CD8-positive, alpha-beta memory T cell (primary cell): ENCODE measurements at regions not wholly inside any gene's neighbourhood (a gene's known extent, or its start where the extent isn't known, plus 50 kb on each side); places are given as distances from the start of the nearest gene placed in this dataset.

ENCODE experiments used
- CTCF ChIA-PET: fragments of 350-600 bp; sonication (Branson Sonifier 250); formaldehyde crosslinking; loops from one replicate; lab custom pipeline; 2021; ENCODE audit warnings: antibody characterized with exemption; lab: Charles Lee
- POLR2A ChIA-PET: fragments of 350-600 bp; sonication (Branson Sonifier 250); formaldehyde crosslinking; loops from one replicate; lab custom pipeline; 2021; ENCODE audit warnings: antibody characterized with exemption; lab: Charles Lee
- DNase-seq, 5 donors: peaks; one replicate each; pipeline versions ENCODE4 v3.0.0 to v3.0.0-alpha.2; 2020 to 2022; ENCODE audit warnings: mixed read lengths in 1 of 5
- H3K27ac ChIP-seq: one replicate; pipeline ENCODE4 v1.7.0; 2013; ENCODE audit warnings: low read depth, mild to moderate bottlenecking, low read length, moderate library complexity
- H3K27me3 ChIP-seq: 2 replicates; pipeline ENCODE4 v1.7.0; 2013; ENCODE audit warnings: low read length, mild to moderate bottlenecking; ENCODE audit not compliant: insufficient read depth, poor library complexity, severe bottlenecking
- H3K36me3 ChIP-seq: 2 replicates; pipeline ENCODE4 v1.7.0; 2013; ENCODE audit warnings: mild to moderate bottlenecking, low read length, moderate library complexity; ENCODE audit not compliant: insufficient read depth
- H3K4me1 ChIP-seq: 2 replicates; pipeline ENCODE4 v1.7.0; 2013; ENCODE audit warnings: mild to moderate bottlenecking, low read length, moderate library complexity; ENCODE audit not compliant: insufficient read depth
- H3K4me3 ChIP-seq: 2 replicates; pipeline ENCODE4 v1.7.0; 2013; ENCODE audit warnings: mild to moderate bottlenecking, low read length
- H3K9me3 ChIP-seq: 2 replicates; pipeline ENCODE4 v1.7.0; 2013; ENCODE audit warnings: mild to moderate bottlenecking, low read length
- H3K27ac Mint-ChIP-seq, 8 donors: one replicate each; pipeline ENCODE4 v1.8.0; 2020 to 2021; ENCODE audit warnings: mixed read lengths in 8 of 8, mild to moderate bottlenecking in 6 of 8, inconsistent platforms in 3 of 8, moderate library complexity in 3 of 8
- H3K27me3 Mint-ChIP-seq, 2 donors: one replicate each; pipeline ENCODE4 v1.8.0; 2020 to 2021; ENCODE audit warnings: mixed read lengths in 2 of 2, mild to moderate bottlenecking in 1 of 2, moderate library complexity in 1 of 2
- H3K36me3 Mint-ChIP-seq, 3 donors: one replicate each; pipeline ENCODE4 v1.8.0; 2020 to 2021; ENCODE audit warnings: mixed read lengths in 3 of 3, inconsistent platforms in 1 of 3, mild to moderate bottlenecking in 1 of 3
- H3K4me1 Mint-ChIP-seq, 3 donors: one replicate each; pipeline ENCODE4 v1.8.0; 2020 to 2021; ENCODE audit warnings: mixed read lengths in 3 of 3, inconsistent platforms in 1 of 3, mild to moderate bottlenecking in 1 of 3
- H3K4me3 Mint-ChIP-seq, 7 donors: one replicate each; pipeline ENCODE4 v1.8.0; 2020 to 2021; ENCODE audit warnings: mixed read lengths in 7 of 7, mild to moderate bottlenecking in 6 of 7, moderate library complexity in 4 of 7, inconsistent platforms in 2 of 7
- H3K9me3 Mint-ChIP-seq, 5 donors: one replicate each; pipeline ENCODE4 v1.8.0; 2020 to 2022; ENCODE audit warnings: mixed read lengths in 5 of 5, mild to moderate bottlenecking in 3 of 5, moderate library complexity in 2 of 5, inconsistent platforms in 1 of 5

- H3K4me1 Mint-ChIP-seq = no peaks in the 10 kb centered on the region
- Histone ChIP-seq H3K27ac (no peak overlapping the region), H3K27me3 (peaks cover 5% of the 10 kb centered on the region), H3K9me3 (no peaks in the 10 kb centered on the region), H3K36me3 (no peaks in the 10 kb centered on the region), H3K4me3 (no peak overlapping the region), H3K4me1 (no peaks in the 10 kb centered on the region)
- CTCF ChIA-PET = no interaction called here
- peaks cover 0 to 5% (median 0%) of the 10 kb centered on the region in 3 donors for H3K36me3 Mint-ChIP-seq
- H3K4me3 Mint-ChIP-seq = no peak overlapping the region
- peaks cover 19 to 64% of the 10 kb centered on the region in 2 donors for H3K27me3 Mint-ChIP-seq
- H3K27ac Mint-ChIP-seq = no peak overlapping the region
- POLR2A ChIA-PET = no interaction called here
- H3K9me3 Mint-ChIP-seq = peaks cover 6 to 12% (median 7%) of the 10 kb centered on the region in 5 donors
- DNase-seq = no peak
Observed at GRCh38 chr2:238682536-238682935, 165.3 kb upstream of the TWIST2 start.

DNA sequence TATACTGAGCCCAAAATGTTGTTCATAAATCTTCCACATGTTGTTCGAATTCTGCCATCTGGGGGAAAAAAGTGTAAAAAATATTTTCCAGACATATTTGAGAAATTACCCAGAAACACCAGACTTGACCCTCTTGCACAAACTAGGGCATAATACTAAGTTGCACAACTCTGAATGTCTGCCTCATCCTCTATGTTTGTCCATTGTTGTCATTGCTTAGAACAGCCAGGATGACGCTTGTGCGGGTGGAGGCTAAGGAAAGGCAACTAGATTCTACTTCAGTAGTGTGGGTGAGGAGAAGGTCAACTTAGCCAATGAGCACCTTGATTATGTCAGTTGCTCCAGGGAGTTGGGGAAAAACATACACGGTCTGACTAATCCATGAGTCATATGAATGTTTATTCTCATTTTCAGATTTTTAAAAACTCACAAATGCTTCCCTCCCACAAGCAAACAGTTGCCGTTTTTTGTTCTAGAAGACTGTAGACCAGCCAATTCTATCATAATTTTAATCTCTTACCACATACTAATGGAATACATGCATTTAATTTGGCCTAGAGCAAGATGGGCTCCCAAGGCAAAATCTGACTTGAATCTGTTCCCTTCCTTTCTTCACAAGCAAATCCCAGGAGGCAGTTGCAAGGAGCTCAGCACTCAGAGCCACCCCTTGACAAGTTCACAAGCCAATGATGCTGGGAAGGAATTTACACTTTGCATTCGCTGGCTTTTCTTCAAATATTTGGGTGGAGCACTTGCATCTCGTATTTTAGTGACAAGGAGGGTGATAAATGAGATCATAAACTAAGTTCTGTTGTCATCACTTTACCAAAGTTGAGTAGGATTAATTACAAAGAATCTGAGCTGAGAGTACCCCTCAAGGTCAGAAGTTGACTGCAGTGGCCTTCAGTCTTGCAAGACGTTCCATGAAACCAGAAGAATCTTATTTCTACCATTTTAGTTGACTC, 163.2 kb upstream of the TWIST2 start:
- Mint-ChIP-seq H3K9me3 (no peaks in the 10 kb centered on the region), H3K4me1 (no peaks in the 10 kb centered on the region), H3K27me3 (peaks cover 13 to 61% of the 10 kb centered on the region in 2 donors), H3K4me3 (no peak overlapping the region), H3K27ac (no peak overlapping the region), H3K36me3 (no peaks in the 10 kb centered on the region)
- no peak for DNase-seq
- ChIA-PET CTCF (no interaction called here), POLR2A (no interaction called here)
- H3K27ac ChIP-seq = no peak overlapping the region
- H3K27me3 ChIP-seq = peaks cover 5% of the 10 kb centered on the region
- H3K9me3 ChIP-seq = no peaks in the 10 kb centered on the region
- H3K4me3 ChIP-seq = no peak overlapping the region
- H3K36me3 ChIP-seq = no peaks in the 10 kb centered on the region
- no peaks in the 10 kb centered on the region for H3K4me1 ChIP-seq

- ChIA-PET CTCF (no interaction called here), POLR2A (no interaction called here)
- Histone ChIP-seq H3K9me3 (no peaks in the 10 kb centered on the region), H3K4me1 (no peaks in the 10 kb centered on the region), H3K36me3 (no peaks in the 10 kb centered on the region), H3K4me3 (no peak overlapping the region), H3K27me3 (peaks cover 5% of the 10 kb centered on the region), H3K27ac (no peak overlapping the region)
- no peak for DNase-seq
- H3K27ac Mint-ChIP-seq = no peak overlapping the region
- H3K4me1 Mint-ChIP-seq = no peaks in the 10 kb centered on the region
- H3K27me3 Mint-ChIP-seq = peaks cover 16 to 61% of the 10 kb centered on the region in 2 donors
- H3K9me3 Mint-ChIP-seq = no peaks in the 10 kb centered on the region
- H3K36me3 Mint-ChIP-seq = no peaks in the 10 kb centered on the region
- H3K4me3 Mint-ChIP-seq = no peak overlapping the region
Observed at GRCh38 chr2:238685327-238685709, 162.6 kb upstream of the TWIST2 start.

DNA sequence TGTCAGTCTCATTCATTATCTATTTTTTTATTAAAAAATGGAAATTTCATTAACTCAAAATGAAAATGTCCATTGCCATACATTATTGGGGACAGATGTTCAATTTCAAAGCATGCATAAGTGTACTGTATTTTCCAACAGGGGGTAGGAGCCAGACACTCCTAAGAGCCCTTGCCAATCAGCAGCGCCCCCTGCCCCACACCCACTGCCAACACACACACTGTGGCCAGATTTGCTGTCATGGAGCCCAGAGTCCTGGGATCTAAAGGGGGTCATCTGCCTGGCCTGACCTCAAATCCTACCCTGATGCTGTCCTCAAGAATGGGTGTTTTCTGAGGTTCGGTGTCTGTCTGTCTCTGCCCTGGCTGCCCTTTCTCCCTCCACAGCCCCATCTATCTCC, 162.2 kb upstream of the TWIST2 start:
- DNase-seq = no peak
- CTCF ChIA-PET = no interaction called here
- Histone ChIP-seq H3K9me3 (no peaks in the 10 kb centered on the region), H3K27ac (no peak overlapping the region), H3K27me3 (peaks cover 5% of the 10 kb centered on the region), H3K36me3 (no peaks in the 10 kb centered on the region), H3K4me3 (no peak overlapping the region), H3K4me1 (no peaks in the 10 kb centered on the region)
- no peaks in the 10 kb centered on the region for H3K36me3 Mint-ChIP-seq
- H3K4me3 Mint-ChIP-seq = no peak overlapping the region
- H3K9me3 Mint-ChIP-seq = no peaks in the 10 kb centered on the region
- peaks cover 16 to 59% of the 10 kb centered on the region in 2 donors for H3K27me3 Mint-ChIP-seq
- no peak overlapping the region for H3K27ac Mint-ChIP-seq
- POLR2A ChIA-PET = no interaction called here
- no peaks in the 10 kb centered on the region for H3K4me1 Mint-ChIP-seq

GRCh38 chr2:238686223-238686622, 161.7 kb upstream of the TWIST2 start:
- H3K4me3 Mint-ChIP-seq = no peak overlapping the region
- H3K4me1 ChIP-seq = no peaks in the 10 kb centered on the region
- CTCF ChIA-PET = no interaction called here

GRCh38 chr2:238688193-238689153, 159.4 kb upstream of the TWIST2 start:
- Histone ChIP-seq H3K27ac (no peak overlapping the region), H3K27me3 (peaks cover 5% of the 10 kb centered on the region), H3K4me3 (no peak overlapping the region), H3K4me1 (no peaks in the 10 kb centered on the region), H3K36me3 (no peaks in the 10 kb centered on the region), H3K9me3 (no peaks in the 10 kb centered on the region)
- Mint-ChIP-seq H3K4me3 (no peak overlapping the region), H3K4me1 (no peaks in the 10 kb centered on the region), H3K27me3 (peaks cover 10 to 42% of the 10 kb centered on the region in 2 donors), H3K27ac (no peak overlapping the region), H3K36me3 (no peaks in the 10 kb centered on the region), H3K9me3 (no peaks in the 10 kb centered on the region)
- CTCF ChIA-PET = no interaction called here
- DNase-seq = no peak
- POLR2A ChIA-PET = no interaction called here

More at GRCh38 chr2:238686223-238686622, 161.7 kb upstream of the TWIST2 start:
- no peaks in the 10 kb centered on the region for H3K36me3 ChIP-seq
- H3K4me1 Mint-ChIP-seq = no peaks in the 10 kb centered on the region
- POLR2A ChIA-PET = no interaction called here
- H3K27ac ChIP-seq = no peak overlapping the region
- H3K4me3 ChIP-seq = no peak overlapping the region
- H3K27ac Mint-ChIP-seq = no peak overlapping the region
- DNase-seq = no peak
- peaks cover 13 to 53% of the 10 kb centered on the region in 2 donors for H3K27me3 Mint-ChIP-seq
- no peaks in the 10 kb centered on the region for H3K9me3 ChIP-seq
- no peaks in the 10 kb centered on the region for H3K9me3 Mint-ChIP-seq
- H3K27me3 ChIP-seq = peaks cover 5% of the 10 kb centered on the region
- no peaks in the 10 kb centered on the region for H3K36me3 Mint-ChIP-seq

DNA sequence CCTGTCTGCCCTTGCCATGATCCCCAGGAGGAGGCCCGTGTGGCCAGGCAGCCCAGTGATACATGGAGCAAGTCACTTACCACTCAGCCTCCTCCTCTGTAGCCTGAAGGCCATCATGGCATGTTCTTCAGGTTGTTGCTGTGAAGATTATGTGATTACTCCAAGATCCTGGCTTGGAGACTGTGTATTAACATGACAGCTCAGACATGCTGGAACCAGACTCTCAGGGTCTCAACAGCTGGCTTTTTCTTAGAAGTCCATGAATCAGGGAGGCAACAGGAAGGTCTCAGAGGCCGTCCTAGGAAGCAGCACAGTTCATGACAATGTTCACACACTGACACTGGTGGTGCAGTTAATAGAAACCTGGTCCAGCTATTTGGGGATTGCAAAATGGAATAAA, 158.6 kb upstream of the TWIST2 start:
- H3K27me3 Mint-ChIP-seq = peaks cover 10 to 38% of the 10 kb centered on the region in 2 donors
- H3K4me1 Mint-ChIP-seq = no peaks in the 10 kb centered on the region
- H3K27me3 ChIP-seq = peaks cover 5% of the 10 kb centered on the region
- no peak overlapping the region for H3K4me3 Mint-ChIP-seq
- DNase-seq = no peak
- no peak overlapping the region for H3K27ac ChIP-seq
- ChIA-PET CTCF (no interaction called here), POLR2A (no interaction called here)
- H3K36me3 ChIP-seq = no peaks in the 10 kb centered on the region
- no peak overlapping the region for H3K4me3 ChIP-seq
- no peaks in the 10 kb centered on the region for H3K36me3 Mint-ChIP-seq
- H3K27ac Mint-ChIP-seq = no peak overlapping the region
- no peaks in the 10 kb centered on the region for H3K9me3 Mint-ChIP-seq
- no peaks in the 10 kb centered on the region for H3K4me1 ChIP-seq
- H3K9me3 ChIP-seq = no peaks in the 10 kb centered on the region

- H3K4me3 Mint-ChIP-seq = no peak overlapping the region
- DNase-seq = no peak
- Histone ChIP-seq H3K27me3 (no peaks in the 10 kb centered on the region), H3K9me3 (no peaks in the 10 kb centered on the region), H3K4me3 (no peak overlapping the region), H3K4me1 (no peaks in the 10 kb centered on the region), H3K36me3 (no peaks in the 10 kb centered on the region), H3K27ac (no peak overlapping the region)
- H3K27ac Mint-ChIP-seq = no peak overlapping the region
- no peaks in the 10 kb centered on the region for H3K4me1 Mint-ChIP-seq
- H3K36me3 Mint-ChIP-seq = no peaks in the 10 kb centered on the region
- H3K9me3 Mint-ChIP-seq = no peaks in the 10 kb centered on the region
- peaks cover 10 to 37% of the 10 kb centered on the region in 2 donors for H3K27me3 Mint-ChIP-seq
- POLR2A ChIA-PET = no interaction called here
- CTCF ChIA-PET = no interaction called here
Observed at GRCh38 chr2:238689871-238690389, 158.0 kb upstream of the TWIST2 start.
